ENCODE measurements at regions not wholly inside any gene's neighbourhood (a gene's known extent, or its start where the extent isn't known, plus 50 kb on each side); places are given as distances from the start of the nearest gene placed in this dataset.

GRCh38 chr12:28961948-28962384, 187.1 kb upstream of the FAR2 start:
- Mint-ChIP-seq H3K27ac (no peak overlapping the region), H3K4me1 (no peaks in the 10 kb centered on the region)

GRCh38 chr12:28963554-28963953, 185.5 kb upstream of the FAR2 start:
- no peak overlapping the region for H3K4me3 Mint-ChIP-seq
- DNase-seq = no peak
- H3K4me1 Mint-ChIP-seq = no peaks in the 10 kb centered on the region
- peaks cover 11% of the 10 kb centered on the region for H3K27me3 Mint-ChIP-seq
- no peak overlapping the region for H3K27ac Mint-ChIP-seq
- H3K9me3 Mint-ChIP-seq = no peaks in the 10 kb centered on the region
- no peaks in the 10 kb centered on the region for H3K36me3 Mint-ChIP-seq

More at GRCh38 chr12:28961948-28962384, 187.1 kb upstream of the FAR2 start:
- Mint-ChIP-seq H3K4me3 (no peak overlapping the region), H3K9me3 (no peaks in the 10 kb centered on the region), H3K27me3 (peaks cover 11% of the 10 kb centered on the region), H3K36me3 (no peaks in the 10 kb centered on the region)
- no peak for DNase-seq

GRCh38 chr12:28966046-28966780, 182.9 kb upstream of the FAR2 start:
- H3K4me1 Mint-ChIP-seq = no peaks in the 10 kb centered on the region
- no peaks in the 10 kb centered on the region for H3K36me3 Mint-ChIP-seq
- DNase-seq = no peak
- H3K27ac Mint-ChIP-seq = no peak overlapping the region
- no peak overlapping the region for H3K4me3 Mint-ChIP-seq
- H3K27me3 Mint-ChIP-seq = peaks cover 4% of the 10 kb centered on the region
- H3K9me3 Mint-ChIP-seq = no peaks in the 10 kb centered on the region

- H3K4me1 Mint-ChIP-seq = no peaks in the 10 kb centered on the region
- H3K9me3 Mint-ChIP-seq = no peaks in the 10 kb centered on the region
- no peaks in the 10 kb centered on the region for H3K27me3 Mint-ChIP-seq
- DNase-seq = no peak
- H3K36me3 Mint-ChIP-seq = no peaks in the 10 kb centered on the region
- H3K27ac Mint-ChIP-seq = no peak overlapping the region
- H3K4me3 Mint-ChIP-seq = no peak overlapping the region
Measured at GRCh38 chr12:28967426-28967825, 181.7 kb upstream of the FAR2 start.

- Mint-ChIP-seq H3K27me3 (peaks cover 5% of the 10 kb centered on the region), H3K4me3 (no peak overlapping the region), H3K36me3 (no peaks in the 10 kb centered on the region), H3K4me1 (no peaks in the 10 kb centered on the region), H3K27ac (no peak overlapping the region), H3K9me3 (no peaks in the 10 kb centered on the region)
- no peak for DNase-seq
Measured at GRCh38 chr12:28973491-28973890, 175.6 kb upstream of the FAR2 start.

GRCh38 chr12:28974166-28974565, 174.9 kb upstream of the FAR2 start:
- peaks cover 5% of the 10 kb centered on the region for H3K27me3 Mint-ChIP-seq
- no peak overlapping the region for H3K4me3 Mint-ChIP-seq
- H3K27ac Mint-ChIP-seq = no peak overlapping the region
- no peak for DNase-seq
- no peaks in the 10 kb centered on the region for H3K36me3 Mint-ChIP-seq
- no peaks in the 10 kb centered on the region for H3K4me1 Mint-ChIP-seq
- no peaks in the 10 kb centered on the region for H3K9me3 Mint-ChIP-seq

- no peak for DNase-seq
- no peaks in the 10 kb centered on the region for H3K4me1 Mint-ChIP-seq
- H3K27me3 Mint-ChIP-seq = peaks cover 5% of the 10 kb centered on the region
- H3K9me3 Mint-ChIP-seq = no peaks in the 10 kb centered on the region
- no peak overlapping the region for H3K27ac Mint-ChIP-seq
- H3K4me3 Mint-ChIP-seq = no peak overlapping the region
- H3K36me3 Mint-ChIP-seq = no peaks in the 10 kb centered on the region
Measured at GRCh38 chr12:28974883-28975282, 174.2 kb upstream of the FAR2 start.

GRCh38 chr12:28975564-28976340, 173.3 kb upstream of the FAR2 start:
- H3K9me3 Mint-ChIP-seq = no peaks in the 10 kb centered on the region
- no peaks in the 10 kb centered on the region for H3K36me3 Mint-ChIP-seq
- no peak overlapping the region for H3K27ac Mint-ChIP-seq
- no peak overlapping the region for H3K4me3 Mint-ChIP-seq
- no peaks in the 10 kb centered on the region for H3K4me1 Mint-ChIP-seq
- peaks cover 5% of the 10 kb centered on the region for H3K27me3 Mint-ChIP-seq
- no peak for DNase-seq

GRCh38 chr12:28980436-28980835, 168.6 kb upstream of the FAR2 start:
- H3K27ac Mint-ChIP-seq = no peak overlapping the region
- peaks cover 5% of the 10 kb centered on the region for H3K27me3 Mint-ChIP-seq
- no peaks in the 10 kb centered on the region for H3K9me3 Mint-ChIP-seq
- no peaks in the 10 kb centered on the region for H3K4me1 Mint-ChIP-seq
- no peak overlapping the region for H3K4me3 Mint-ChIP-seq
- H3K36me3 Mint-ChIP-seq = no peaks in the 10 kb centered on the region
- no peak for DNase-seq

GRCh38 chr12:28987538-28988324, 161.3 kb upstream of the FAR2 start:
- Mint-ChIP-seq H3K4me1 (no peaks in the 10 kb centered on the region), H3K27ac (no peak overlapping the region), H3K36me3 (no peaks in the 10 kb centered on the region), H3K27me3 (no peaks in the 10 kb centered on the region), H3K9me3 (no peaks in the 10 kb centered on the region), H3K4me3 (no peak overlapping the region)
- no peak for DNase-seq

GRCh38 chr12:28988325-28988704, 160.8 kb upstream of the FAR2 start:
- Mint-ChIP-seq H3K27ac (no peak overlapping the region), H3K4me3 (no peak overlapping the region), H3K4me1 (no peaks in the 10 kb centered on the region), H3K9me3 (no peaks in the 10 kb centered on the region), H3K27me3 (no peaks in the 10 kb centered on the region), H3K36me3 (no peaks in the 10 kb centered on the region)
- no peak for DNase-seq

- Mint-ChIP-seq H3K4me3 (no peak overlapping the region), H3K4me1 (no peaks in the 10 kb centered on the region), H3K9me3 (no peaks in the 10 kb centered on the region), H3K27me3 (no peaks in the 10 kb centered on the region), H3K27ac (no peak overlapping the region), H3K36me3 (no peaks in the 10 kb centered on the region)
- no peak for DNase-seq
Measured at GRCh38 chr12:28991626-28992025, 157.5 kb upstream of the FAR2 start.

GRCh38 chr12:28993720-28994119, 155.4 kb upstream of the FAR2 start:
- Mint-ChIP-seq H3K9me3 (no peaks in the 10 kb centered on the region), H3K4me3 (no peak overlapping the region)

GRCh38 chr12:28994179-28994715, 154.8 kb upstream of the FAR2 start:
- Mint-ChIP-seq H3K9me3 (no peaks in the 10 kb centered on the region), H3K27ac (no peak overlapping the region), H3K4me1 (no peaks in the 10 kb centered on the region), H3K36me3 (no peaks in the 10 kb centered on the region), H3K4me3 (no peak overlapping the region), H3K27me3 (no peaks in the 10 kb centered on the region)
- no peak for DNase-seq

More at GRCh38 chr12:28993720-28994119, 155.4 kb upstream of the FAR2 start:
- Mint-ChIP-seq H3K27ac (no peak overlapping the region), H3K27me3 (no peaks in the 10 kb centered on the region), H3K36me3 (no peaks in the 10 kb centered on the region), H3K4me1 (no peaks in the 10 kb centered on the region)
- DNase-seq = no peak

GRCh38 chr12:28996688-28997087, 152.4 kb upstream of the FAR2 start:
- Mint-ChIP-seq H3K4me1 (no peaks in the 10 kb centered on the region), H3K9me3 (no peaks in the 10 kb centered on the region), H3K27me3 (peaks cover 3% of the 10 kb centered on the region), H3K27ac (no peak overlapping the region), H3K36me3 (no peaks in the 10 kb centered on the region), H3K4me3 (no peak overlapping the region)
- DNase-seq = no peak
